GM12872 (cell line): ENCODE measurements at regions not wholly inside any gene's neighbourhood (a gene's known extent, or its start where the extent isn't known, plus 50 kb on each side); places are given as distances from the start of the nearest gene placed in this dataset.

Source experiments
- TF ChIP-seq, protein P1 (sequence below): IDR thresholded peaks from 3 replicates; pipeline ENCODE4 v1.5.1; 2011; ENCODE audit warnings: low read depth, mild to moderate bottlenecking, low read length, moderate library complexity; ENCODE audit not compliant: insufficient read depth

DNA sequence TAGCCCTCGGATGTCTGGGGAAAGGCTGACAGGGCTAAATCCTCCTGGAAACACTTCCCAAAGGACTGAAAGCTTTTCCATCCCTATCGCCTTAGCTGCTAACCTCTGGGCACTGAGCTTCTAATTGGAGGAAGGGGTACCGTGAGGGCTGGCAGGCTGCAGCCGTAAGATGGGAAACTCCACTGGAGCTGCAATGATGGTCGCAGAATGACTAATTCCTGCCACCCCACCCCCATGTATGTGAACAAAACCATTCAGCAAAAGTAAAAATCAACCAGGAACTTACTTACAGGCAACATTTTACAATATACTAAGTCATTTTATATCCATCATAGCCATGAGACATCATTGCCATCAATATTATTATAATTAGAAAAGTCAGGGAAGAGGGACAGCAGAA lies 133.3 kb downstream of the ABCC12 start:
- TF ChIP-seq, protein P1, sequence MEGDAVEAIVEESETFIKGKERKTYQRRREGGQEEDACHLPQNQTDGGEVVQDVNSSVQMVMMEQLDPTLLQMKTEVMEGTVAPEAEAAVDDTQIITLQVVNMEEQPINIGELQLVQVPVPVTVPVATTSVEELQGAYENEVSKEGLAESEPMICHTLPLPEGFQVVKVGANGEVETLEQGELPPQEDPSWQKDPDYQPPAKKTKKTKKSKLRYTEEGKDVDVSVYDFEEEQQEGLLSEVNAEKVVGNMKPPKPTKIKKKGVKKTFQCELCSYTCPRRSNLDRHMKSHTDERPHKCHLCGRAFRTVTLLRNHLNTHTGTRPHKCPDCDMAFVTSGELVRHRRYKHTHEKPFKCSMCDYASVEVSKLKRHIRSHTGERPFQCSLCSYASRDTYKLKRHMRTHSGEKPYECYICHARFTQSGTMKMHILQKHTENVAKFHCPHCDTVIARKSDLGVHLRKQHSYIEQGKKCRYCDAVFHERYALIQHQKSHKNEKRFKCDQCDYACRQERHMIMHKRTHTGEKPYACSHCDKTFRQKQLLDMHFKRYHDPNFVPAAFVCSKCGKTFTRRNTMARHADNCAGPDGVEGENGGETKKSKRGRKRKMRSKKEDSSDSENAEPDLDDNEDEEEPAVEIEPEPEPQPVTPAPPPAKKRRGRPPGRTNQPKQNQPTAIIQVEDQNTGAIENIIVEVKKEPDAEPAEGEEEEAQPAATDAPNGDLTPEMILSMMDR, result no peak

DNA sequence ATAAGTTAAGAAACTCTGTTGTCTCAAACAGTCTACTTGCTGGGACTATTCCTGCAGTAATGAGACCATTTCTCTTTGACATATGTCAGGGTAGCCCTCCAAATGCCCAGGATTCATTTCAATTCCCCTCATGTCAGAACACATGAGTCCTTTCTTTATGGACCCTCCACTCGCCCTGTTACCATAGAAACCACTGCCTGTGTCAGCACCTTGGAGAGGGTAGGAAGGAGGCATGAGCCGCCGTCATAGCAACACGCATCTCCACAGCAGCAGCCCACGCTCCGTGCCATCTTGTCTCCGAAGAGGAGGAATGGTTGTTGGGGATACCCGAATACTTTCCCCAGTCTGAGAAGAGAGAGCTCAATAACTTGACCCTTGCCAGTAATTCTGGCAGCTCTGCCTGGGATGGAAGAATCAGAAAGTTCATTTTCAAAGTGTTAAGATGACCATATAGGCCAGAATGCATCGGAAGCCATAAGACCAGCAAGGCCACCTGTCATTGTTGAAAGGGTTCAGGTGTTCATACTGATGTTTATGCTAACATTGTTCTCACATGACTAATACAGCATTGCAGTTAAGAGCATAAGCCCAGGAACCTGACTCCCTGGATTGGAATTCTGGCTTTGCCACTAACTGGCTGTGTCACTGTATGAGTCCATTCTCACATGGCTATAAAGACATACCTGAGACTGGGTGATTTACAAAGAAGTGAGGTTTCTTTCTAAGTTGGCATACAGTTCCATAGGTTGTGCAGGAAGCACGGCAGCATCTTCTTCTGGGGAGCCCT lies 141.3 kb downstream of the ABCC12 start:
- TF ChIP-seq, protein P1, result no peak

DNA sequence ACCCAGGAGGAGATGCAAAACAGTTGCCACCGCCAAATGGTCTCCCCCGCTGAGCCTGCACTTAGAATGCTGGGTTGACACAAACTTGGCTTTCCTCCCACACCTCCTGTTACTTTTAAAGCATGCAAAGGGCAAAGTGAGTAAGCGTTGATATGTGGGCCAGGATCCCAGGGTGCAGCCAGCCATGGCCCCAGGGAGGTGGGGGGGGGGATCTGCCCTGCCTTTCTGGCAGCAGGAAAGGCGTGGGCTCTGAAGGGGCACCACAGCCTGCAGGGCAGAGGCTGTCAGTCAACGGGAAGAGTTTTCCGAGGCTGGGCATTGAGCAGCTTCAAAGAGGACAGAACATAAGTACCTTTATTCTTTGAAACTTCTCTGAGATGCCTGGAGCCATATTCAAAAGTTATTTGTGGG lies 142.3 kb downstream of the ABCC12 start:
- TF ChIP-seq, protein P1, result no peak

DNA sequence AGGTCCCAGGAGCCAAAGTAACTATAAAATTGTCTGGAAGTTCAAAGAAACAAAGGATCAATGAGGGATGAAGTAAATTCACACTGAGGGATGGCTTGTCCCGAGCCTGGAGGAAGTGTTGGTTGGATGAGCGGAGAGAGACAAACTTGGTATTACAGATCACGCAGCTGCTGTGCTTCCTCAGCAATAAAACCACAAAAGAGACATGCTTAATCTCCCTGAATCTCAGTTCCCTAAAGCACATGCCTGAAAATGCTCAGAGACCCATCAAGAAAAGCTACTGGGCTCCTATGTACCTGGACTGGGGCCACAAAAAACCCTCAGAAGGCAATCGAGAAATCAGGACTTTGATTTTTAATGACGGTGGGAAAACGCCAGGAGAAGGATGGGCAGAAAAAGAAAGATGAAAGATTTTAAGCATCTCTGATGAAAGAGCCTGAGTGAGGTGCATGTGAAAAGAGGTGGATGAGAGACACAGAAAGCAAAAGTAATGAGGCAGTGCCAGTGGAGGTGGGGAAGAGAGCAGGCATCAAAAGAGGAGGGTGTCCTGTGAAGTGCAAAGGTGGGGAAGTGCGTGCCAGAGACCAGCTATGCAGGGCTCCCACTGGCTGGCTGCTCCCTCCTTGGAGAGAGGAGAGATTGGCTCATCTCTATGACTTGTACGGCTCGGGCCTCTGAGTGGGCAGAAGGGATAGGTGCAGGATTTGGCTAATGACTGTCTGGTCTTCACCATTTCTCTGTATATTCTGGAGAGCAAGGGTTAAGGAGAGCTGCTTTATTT lies 143.7 kb downstream of the ABCC12 start:
- TF ChIP-seq, protein P1, result no peak

DNA sequence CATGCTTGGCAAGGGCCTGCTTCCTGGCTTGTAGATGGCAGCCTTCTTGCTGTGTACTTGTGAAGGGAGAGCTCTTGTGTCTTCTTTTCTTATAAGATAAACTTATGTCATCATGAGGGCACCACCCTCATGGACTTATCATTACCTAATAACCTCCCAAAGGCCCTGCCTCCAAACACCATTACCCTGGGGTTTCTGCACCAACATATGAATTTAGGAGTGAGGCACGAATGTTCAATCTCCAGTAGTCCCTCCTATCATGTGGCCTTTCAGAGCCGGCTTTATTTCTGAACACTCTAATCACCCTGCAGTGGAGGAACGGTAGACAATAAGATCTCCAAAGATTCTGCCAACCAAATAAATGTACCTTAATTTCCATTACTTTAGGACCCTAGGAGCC lies 144.3 kb downstream of the ABCC12 start:
- TF ChIP-seq, protein P1, result no peak

DNA sequence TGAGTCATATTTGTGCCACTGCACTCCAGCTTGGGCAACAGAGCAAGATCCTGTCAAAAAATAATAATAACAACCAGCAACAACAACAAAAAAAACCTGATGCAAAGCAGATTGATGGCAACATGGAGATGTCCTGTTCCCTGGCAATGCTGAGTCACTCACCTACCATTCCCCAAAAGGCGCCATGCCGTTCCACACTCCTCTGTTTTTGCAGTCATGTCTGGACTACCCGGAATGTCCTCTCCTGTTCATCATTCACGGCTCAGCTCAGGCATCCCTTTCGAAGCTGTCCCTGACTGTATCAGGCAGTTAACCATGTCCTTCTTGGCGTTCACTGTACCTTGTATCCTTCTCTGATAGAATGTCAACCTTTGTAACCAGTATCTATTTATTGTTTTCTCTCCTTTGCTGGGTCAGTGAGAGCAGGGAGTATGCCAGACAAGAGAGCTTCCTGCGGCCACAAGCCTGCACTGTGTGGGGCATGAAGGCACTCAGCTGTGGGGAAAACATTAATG lies 147.7 kb downstream of the ABCC12 start:
- TF ChIP-seq, protein P1, result no peak

DNA sequence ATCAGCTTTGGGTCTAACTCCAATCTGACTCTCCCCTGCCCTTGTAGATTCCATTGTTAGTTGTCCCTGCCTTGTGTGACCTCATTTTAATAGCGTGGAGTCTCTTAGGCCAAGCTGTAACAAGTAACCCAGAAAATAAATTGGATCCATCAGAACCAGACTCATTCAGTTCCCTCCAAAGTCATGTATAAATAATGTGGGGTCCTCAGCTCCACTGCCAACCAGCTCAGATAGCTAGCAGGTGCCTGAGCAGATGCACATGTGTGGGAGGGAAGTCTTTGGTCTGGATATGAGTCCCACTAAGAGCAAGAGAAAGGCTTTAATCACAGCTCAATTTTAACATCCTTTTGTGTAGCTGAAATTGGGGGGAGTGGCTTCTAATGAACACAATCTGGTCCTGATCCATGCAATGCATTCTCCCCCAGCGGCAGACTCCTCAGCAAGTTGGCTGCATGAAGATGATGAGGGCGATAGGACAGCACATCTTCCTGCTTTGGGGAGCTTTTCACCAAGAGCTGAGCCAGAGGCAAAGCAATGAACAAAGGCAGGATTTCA lies 151.6 kb downstream of the ABCC12 start:
- TF ChIP-seq, protein P1, result no peak
